Activated T-cell treated with anti-CD3 and anti-CD28 coated beads, Interleukin-2, amount 50 U/mL, for 24 hours (primary cell): ENCODE measurements at regions not wholly inside any gene's neighbourhood (a gene's known extent, or its start where the extent isn't known, plus 50 kb on each side); places are given as distances from the start of the nearest gene placed in this dataset.

ENCODE experiments used
- DNase-seq: peaks from one replicate; pipeline ENCODE4 v3.0.0-alpha.2; 2020
- H3K27ac Mint-ChIP-seq: 2 replicates; pipeline ENCODE4 v1.8.0; 2020; ENCODE audit warnings: mild to moderate bottlenecking, mixed read lengths
- H3K27me3 Mint-ChIP-seq: 2 replicates; pipeline ENCODE4 v1.8.0; 2020; ENCODE audit warnings: mixed read lengths
- H3K36me3 Mint-ChIP-seq: 2 replicates; pipeline ENCODE4 v1.8.0; 2020; ENCODE audit warnings: low read depth, mixed read lengths
- H3K4me1 Mint-ChIP-seq: 2 replicates; pipeline ENCODE4 v1.8.0; 2020; ENCODE audit warnings: low read depth, mixed read lengths
- H3K4me3 Mint-ChIP-seq: 2 replicates; pipeline ENCODE4 v1.8.0; 2020; ENCODE audit warnings: mild to moderate bottlenecking, moderate library complexity, mixed read lengths
- H3K9me3 Mint-ChIP-seq: 2 replicates; pipeline ENCODE4 v1.8.0; 2020; ENCODE audit warnings: mixed read lengths

DNA sequence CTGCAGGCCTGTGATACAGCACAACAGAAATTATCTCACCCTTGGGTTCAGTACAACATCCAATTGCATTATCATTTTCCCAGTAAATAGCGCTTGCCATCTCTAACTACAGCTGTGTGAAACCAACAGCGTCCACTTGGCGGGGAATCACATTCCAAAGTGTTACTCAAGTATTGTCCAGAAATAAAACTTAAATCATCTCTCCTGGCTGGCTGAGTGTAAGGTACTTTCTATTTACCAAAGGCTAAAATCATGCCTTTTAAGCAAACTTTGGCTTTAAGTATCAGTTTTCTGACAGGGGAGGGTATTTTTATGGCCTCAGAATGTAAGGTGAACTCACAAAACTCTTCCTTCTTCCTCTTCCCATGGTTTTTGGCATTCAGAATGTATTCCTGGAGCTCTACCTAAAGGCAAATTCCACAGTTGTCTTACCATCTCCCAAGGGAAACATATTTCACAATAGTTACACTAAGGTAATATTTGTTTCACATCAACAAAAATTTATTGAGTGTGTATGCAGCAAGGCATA, 205.6 kb upstream of the MPDZ start:
- DNase-seq = no peak

DNA sequence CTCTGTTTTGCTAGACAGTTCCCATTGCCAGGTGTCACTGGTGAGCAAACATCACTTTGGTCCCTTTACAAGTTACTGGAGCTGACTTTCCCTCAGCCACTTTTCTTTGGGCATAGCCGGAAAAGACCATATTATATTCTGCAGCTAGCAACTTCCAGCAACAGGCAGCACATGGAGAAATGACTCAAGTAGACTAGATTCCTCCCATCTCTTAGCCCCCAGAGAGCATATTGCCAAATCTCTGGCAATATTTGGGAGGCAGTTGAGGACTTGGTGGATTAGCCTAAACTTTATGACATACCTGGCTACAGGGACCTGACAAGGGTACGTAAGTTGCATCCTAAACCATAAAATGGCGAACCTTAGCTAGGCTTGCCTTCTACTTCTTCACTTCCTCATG, 204.7 kb upstream of the MPDZ start:
- H3K4me1 Mint-ChIP-seq = no peaks in the 10 kb centered on the region
- H3K4me3 Mint-ChIP-seq = no peak overlapping the region
- no peak for DNase-seq
- no peaks in the 10 kb centered on the region for H3K36me3 Mint-ChIP-seq
- no peaks in the 10 kb centered on the region for H3K27me3 Mint-ChIP-seq
- peaks cover 5% of the 10 kb centered on the region for H3K9me3 Mint-ChIP-seq
- H3K27ac Mint-ChIP-seq = no peak overlapping the region

More for the DNA sequence above, 205.6 kb upstream of the MPDZ start:
- no peaks in the 10 kb centered on the region for H3K4me1 Mint-ChIP-seq
- peaks cover 5% of the 10 kb centered on the region for H3K9me3 Mint-ChIP-seq
- no peaks in the 10 kb centered on the region for H3K36me3 Mint-ChIP-seq
- no peak overlapping the region for H3K27ac Mint-ChIP-seq
- no peaks in the 10 kb centered on the region for H3K27me3 Mint-ChIP-seq
- no peak overlapping the region for H3K4me3 Mint-ChIP-seq

- Mint-ChIP-seq H3K36me3 (no peaks in the 10 kb centered on the region), H3K27ac (no peak overlapping the region), H3K27me3 (no peaks in the 10 kb centered on the region), H3K9me3 (peaks cover 20% of the 10 kb centered on the region), H3K4me1 (no peaks in the 10 kb centered on the region), H3K4me3 (no peak overlapping the region)
- no peak for DNase-seq
These were observed 201.8 kb upstream of the MPDZ start for GRCh38 chr9:13481274-13481673.

- Mint-ChIP-seq H3K9me3 (peaks cover 26% of the 10 kb centered on the region), H3K4me1 (no peaks in the 10 kb centered on the region), H3K36me3 (no peaks in the 10 kb centered on the region), H3K27me3 (no peaks in the 10 kb centered on the region), H3K27ac (no peak overlapping the region), H3K4me3 (no peak overlapping the region)
- no peak for DNase-seq
These were observed 201.2 kb upstream of the MPDZ start for GRCh38 chr9:13480693-13481092.

DNA sequence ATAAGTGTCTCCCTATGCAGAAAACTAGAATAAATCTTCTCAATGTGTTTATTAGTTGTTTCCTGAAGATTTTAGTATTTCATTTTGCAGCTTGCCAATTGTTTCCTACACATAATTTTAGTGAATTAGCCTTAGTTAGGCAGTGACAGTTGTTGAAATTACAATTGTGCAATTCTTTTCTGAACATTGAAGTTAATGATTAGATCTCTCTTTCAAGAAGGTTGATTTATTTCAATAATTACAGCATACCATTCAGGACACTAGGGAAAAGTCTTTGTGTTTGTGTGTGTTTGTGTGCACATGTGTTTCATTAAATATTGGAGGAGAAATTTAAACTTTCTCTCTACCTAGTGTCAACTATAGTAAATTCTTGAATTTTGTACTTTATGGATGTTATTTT, 199.6 kb upstream of the MPDZ start:
- no peaks in the 10 kb centered on the region for H3K27me3 Mint-ChIP-seq
- H3K9me3 Mint-ChIP-seq = peaks cover 38% of the 10 kb centered on the region
- H3K27ac Mint-ChIP-seq = no peak overlapping the region
- no peaks in the 10 kb centered on the region for H3K36me3 Mint-ChIP-seq
- DNase-seq = no peak
- no peaks in the 10 kb centered on the region for H3K4me1 Mint-ChIP-seq
- no peak overlapping the region for H3K4me3 Mint-ChIP-seq

DNA sequence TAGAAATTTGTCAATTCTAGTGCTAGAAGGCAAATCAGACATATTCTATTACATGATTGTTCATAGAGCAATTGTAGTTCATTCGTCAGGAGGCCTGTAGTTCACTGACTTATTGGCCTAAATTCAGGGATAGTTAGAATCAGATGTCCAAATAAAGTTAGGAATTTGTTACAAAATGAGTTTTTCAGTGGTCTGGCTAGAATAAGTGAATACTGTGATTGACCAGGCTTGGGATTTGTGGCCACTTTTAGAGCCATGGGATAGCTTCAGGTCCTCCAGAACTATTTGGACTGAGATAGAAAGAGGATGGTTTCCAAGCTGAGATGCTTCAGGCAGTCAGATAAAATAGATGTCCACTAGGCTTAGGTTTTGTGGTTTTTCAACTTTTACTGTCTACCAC, 199.1 kb upstream of the MPDZ start:
- DNase-seq = no peak
- Mint-ChIP-seq H3K4me1 (no peaks in the 10 kb centered on the region), H3K36me3 (no peaks in the 10 kb centered on the region), H3K4me3 (no peak overlapping the region), H3K9me3 (peaks cover 38% of the 10 kb centered on the region), H3K27me3 (no peaks in the 10 kb centered on the region), H3K27ac (no peak overlapping the region)

- no peak overlapping the region for H3K27ac Mint-ChIP-seq
- H3K36me3 Mint-ChIP-seq = no peaks in the 10 kb centered on the region
- no peaks in the 10 kb centered on the region for H3K4me1 Mint-ChIP-seq
- H3K27me3 Mint-ChIP-seq = no peaks in the 10 kb centered on the region
- H3K9me3 Mint-ChIP-seq = peaks cover 38% of the 10 kb centered on the region
- no peak overlapping the region for H3K4me3 Mint-ChIP-seq
- no peak for DNase-seq
These were observed 198.7 kb upstream of the MPDZ start for GRCh38 chr9:13478160-13478559.

DNA sequence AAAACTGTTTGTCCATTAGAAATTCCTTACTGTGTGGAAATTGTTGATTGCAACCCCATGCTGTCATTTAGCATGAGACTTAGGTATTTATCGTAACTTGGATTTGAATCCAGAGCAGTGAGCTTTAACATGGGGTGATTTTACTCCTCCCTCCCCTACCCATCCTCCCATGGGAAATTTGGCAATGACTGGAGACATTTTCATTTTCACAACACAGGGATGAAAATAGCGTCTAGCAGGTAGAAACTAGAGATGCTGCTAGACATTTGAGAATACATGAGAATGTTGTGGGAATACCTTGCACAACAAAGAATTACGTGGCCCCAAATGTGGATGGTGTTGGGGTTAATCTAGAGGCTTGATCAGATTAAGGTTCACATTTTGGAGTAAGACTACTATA, 191.3 kb upstream of the MPDZ start:
- no peaks in the 10 kb centered on the region for H3K36me3 Mint-ChIP-seq
- no peak for DNase-seq
- no peaks in the 10 kb centered on the region for H3K4me1 Mint-ChIP-seq
- H3K27ac Mint-ChIP-seq = no peak overlapping the region
- H3K9me3 Mint-ChIP-seq = peaks cover 28% of the 10 kb centered on the region
- H3K27me3 Mint-ChIP-seq = no peaks in the 10 kb centered on the region
- H3K4me3 Mint-ChIP-seq = no peak overlapping the region

- no peaks in the 10 kb centered on the region for H3K27me3 Mint-ChIP-seq
- no peaks in the 10 kb centered on the region for H3K36me3 Mint-ChIP-seq
- no peak overlapping the region for H3K27ac Mint-ChIP-seq
- peaks cover 16% of the 10 kb centered on the region for H3K9me3 Mint-ChIP-seq
- DNase-seq = no peak
- H3K4me1 Mint-ChIP-seq = no peaks in the 10 kb centered on the region
- H3K4me3 Mint-ChIP-seq = no peak overlapping the region
These were observed 187.7 kb upstream of the MPDZ start for GRCh38 chr9:13467157-13467556.

DNA sequence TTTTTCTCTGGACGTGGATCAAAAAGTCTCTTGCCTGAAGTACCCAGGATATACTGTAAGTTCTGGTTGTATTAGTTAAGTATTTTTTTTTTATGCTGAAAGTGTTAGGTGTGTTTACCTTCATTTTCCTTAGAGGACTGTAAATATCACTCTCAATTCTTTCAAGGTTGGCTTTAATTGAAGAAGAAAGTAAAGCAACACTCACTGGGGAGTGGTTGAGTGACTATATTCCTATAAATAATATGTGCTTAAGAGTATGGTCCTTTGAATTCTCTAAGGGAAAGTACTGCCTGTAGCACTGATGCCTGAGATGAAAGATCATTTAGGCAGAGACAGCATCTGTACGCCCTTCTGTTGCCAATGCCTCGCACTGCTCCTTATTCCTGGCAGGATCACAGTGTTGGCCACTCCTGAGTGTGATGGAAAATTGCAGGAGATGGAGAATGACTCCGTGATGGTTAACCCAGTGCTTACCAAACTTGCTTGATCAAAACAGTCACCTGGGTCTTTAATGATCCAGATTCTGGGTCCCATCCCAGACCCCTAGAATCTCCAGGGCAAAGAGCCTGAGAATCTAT, 182.0 kb upstream of the MPDZ start:
- Mint-ChIP-seq H3K27me3 (no peaks in the 10 kb centered on the region), H3K4me1 (no peaks in the 10 kb centered on the region), H3K36me3 (no peaks in the 10 kb centered on the region), H3K9me3 (peaks cover 14% of the 10 kb centered on the region), H3K4me3 (no peak overlapping the region), H3K27ac (no peak overlapping the region)
- DNase-seq = no peak

- no peak for DNase-seq
- no peaks in the 10 kb centered on the region for H3K4me1 Mint-ChIP-seq
- no peak overlapping the region for H3K4me3 Mint-ChIP-seq
- H3K9me3 Mint-ChIP-seq = peaks cover 11% of the 10 kb centered on the region
- no peaks in the 10 kb centered on the region for H3K27me3 Mint-ChIP-seq
- no peak overlapping the region for H3K27ac Mint-ChIP-seq
- H3K36me3 Mint-ChIP-seq = no peaks in the 10 kb centered on the region
These were observed 179.6 kb upstream of the MPDZ start for GRCh38 chr9:13459071-13459470.

GRCh38 chr9:13457795-13458194, 178.3 kb upstream of the MPDZ start:
- Mint-ChIP-seq H3K4me3 (no peak overlapping the region), H3K36me3 (no peaks in the 10 kb centered on the region), H3K27me3 (no peaks in the 10 kb centered on the region), H3K9me3 (peaks cover 11% of the 10 kb centered on the region), H3K27ac (no peak overlapping the region), H3K4me1 (no peaks in the 10 kb centered on the region)
- DNase-seq = no peak

DNA sequence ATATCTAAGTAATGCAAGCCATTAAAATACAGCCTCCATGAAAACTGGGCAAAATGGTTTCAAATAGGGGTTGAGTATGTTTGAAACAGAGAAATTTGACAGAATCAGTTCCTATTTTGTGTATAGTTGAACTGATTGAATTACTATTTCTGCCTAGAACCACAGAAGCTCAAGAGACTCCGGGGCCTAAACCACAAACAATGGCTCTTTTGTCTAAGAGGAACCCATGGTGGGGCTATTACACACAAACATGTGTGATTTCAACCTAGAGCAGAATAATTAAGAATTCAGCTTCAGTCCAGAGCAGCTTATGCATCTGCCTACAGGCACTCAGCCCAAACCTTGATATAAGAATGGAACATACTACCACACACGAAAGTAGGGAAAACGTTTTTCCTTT, 171.2 kb upstream of the MPDZ start:
- Mint-ChIP-seq H3K4me1 (no peaks in the 10 kb centered on the region), H3K36me3 (no peaks in the 10 kb centered on the region), H3K27ac (no peak overlapping the region), H3K4me3 (no peak overlapping the region), H3K9me3 (no peaks in the 10 kb centered on the region), H3K27me3 (no peaks in the 10 kb centered on the region)
- no peak for DNase-seq

GRCh38 chr9:13448482-13448881, 169.0 kb upstream of the MPDZ start:
- Mint-ChIP-seq H3K4me3 (no peak overlapping the region), H3K27me3 (no peaks in the 10 kb centered on the region), H3K36me3 (no peaks in the 10 kb centered on the region), H3K27ac (no peak overlapping the region), H3K9me3 (no peaks in the 10 kb centered on the region), H3K4me1 (no peaks in the 10 kb centered on the region)
- DNase-seq = no peak

- Mint-ChIP-seq H3K4me1 (no peaks in the 10 kb centered on the region), H3K27me3 (no peaks in the 10 kb centered on the region), H3K4me3 (no peak overlapping the region), H3K36me3 (no peaks in the 10 kb centered on the region), H3K9me3 (no peaks in the 10 kb centered on the region), H3K27ac (no peak overlapping the region)
- DNase-seq = no peak
These were observed 168.4 kb upstream of the MPDZ start for GRCh38 chr9:13447843-13448422.
